Globus pallidus (tissue), 1 donor: ENCODE measurements at regions not wholly inside any gene's neighbourhood (a gene's known extent, or its start where the extent isn't known, plus 50 kb on each side); places are given as distances from the start of the nearest gene placed in this dataset.

Experiments
- DNase-seq: peaks from one replicate; pipeline ENCODE4 v3.0.0-alpha.2; 2015; ENCODE audit warnings: low spot score

- no peak for DNase-seq
Observed at GRCh38 chr2:7891312-7891711, 790.5 kb upstream of the ID2 start.

DNA sequence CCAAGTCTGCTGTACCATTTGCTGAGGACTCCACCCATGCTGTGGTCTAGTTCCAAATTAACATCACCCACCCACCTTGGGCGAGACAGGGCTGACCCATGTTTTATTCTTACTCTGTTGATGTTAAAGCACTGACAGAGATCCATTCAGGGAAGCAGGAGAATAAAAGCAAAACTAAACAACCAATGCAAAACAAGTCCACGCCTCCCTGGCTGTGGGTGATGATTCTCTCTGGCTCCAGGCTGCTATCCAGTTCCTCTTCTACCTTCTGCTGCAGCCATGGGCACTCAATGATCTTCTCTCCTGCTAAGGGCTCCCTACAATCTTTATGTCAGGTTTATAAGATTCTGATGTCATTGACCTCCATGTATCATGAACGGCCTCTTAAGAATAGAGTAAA, 786.6 kb upstream of the ID2 start:
- DNase-seq: no peak

- DNase-seq: no peak
Observed at GRCh38 chr2:7896940-7897487, 784.8 kb upstream of the ID2 start.

DNA sequence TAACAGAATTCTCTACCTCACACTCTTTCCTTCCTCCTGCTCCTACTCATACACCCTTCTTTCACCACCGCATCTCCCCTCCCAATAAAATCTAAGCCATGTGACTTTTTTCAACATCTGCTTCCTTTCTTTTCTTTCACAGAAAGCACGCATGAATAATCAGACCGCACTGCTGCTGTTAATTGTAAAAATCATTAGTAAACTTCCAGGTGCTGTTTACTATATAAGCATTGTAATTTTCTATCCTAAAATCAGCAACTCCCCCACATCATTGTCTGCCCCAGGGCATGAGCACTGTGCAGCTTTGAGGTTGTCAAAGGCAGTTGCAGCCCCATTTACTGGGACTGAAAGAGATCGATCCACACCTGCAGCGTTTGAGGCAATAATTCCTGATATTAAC, 782.6 kb upstream of the ID2 start:
- no peak for DNase-seq

GRCh38 chr2:7899923-7900322, 781.9 kb upstream of the ID2 start:
- DNase-seq: no peak

DNA sequence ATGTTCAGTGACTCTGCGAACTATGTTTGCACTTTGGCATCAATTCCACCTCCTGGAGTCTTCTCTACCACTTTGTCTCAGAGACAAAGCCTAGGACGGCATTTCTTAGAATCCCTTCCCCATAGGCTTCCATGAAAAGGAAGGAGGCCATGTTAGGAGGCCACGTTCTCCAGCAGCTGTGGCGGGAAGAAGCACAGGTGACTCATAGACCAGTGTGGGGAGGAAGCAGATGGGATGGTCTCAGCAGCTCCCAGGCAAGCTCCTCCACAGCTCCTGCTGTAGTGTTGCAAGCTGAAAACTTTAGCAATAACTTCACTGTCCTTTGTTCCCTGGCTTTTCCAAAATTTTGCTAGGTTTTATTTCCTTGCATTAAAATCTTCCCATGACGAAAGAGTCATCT, 781.3 kb upstream of the ID2 start:
- DNase-seq: no peak

DNA sequence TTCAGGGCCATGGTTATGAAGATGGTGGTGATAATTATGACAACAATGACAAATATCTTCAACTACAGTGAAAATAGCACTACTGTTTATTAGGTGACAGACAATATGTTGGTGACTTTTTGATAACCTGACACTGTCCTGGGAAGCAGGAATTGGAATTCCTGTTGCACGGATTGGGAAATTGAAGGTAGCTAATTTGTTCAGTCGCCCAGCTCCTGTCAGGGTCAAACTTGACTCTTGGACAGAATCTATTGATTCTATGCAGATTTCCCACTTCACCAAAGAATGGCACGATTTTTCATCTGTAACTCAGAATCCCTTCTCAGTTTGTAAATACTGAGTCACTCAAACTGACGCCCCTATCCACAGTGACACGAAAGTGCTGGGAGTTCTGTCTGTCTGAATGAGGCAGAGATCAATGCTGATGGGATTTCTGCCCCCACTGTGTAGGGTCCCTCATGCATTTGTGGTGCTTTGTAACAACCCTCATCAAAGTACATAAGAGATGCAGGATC, 779.5 kb upstream of the ID2 start:
- DNase-seq: no peak

- no peak for DNase-seq
Observed at GRCh38 chr2:7904319-7904718, 777.5 kb upstream of the ID2 start.

DNA sequence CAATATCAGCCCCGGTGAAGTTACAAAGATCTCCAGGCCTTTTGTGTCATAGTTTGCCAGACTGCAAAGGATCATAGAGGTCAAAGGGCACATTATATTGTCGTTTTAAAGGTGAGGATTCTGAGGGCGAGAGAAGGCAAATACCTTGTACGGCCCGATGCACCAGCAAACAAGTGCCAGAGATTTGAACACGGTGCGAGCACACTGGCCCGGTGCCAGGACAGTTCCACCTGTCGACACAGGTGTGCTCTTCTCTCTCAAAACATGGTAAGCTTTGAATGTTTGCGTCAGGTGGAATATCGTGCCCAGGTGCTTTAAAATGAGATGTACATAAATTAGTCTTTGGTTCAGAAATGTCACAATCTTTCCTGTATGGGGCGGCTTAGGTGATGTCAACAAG, 776.1 kb upstream of the ID2 start:
- no peak for DNase-seq

DNA sequence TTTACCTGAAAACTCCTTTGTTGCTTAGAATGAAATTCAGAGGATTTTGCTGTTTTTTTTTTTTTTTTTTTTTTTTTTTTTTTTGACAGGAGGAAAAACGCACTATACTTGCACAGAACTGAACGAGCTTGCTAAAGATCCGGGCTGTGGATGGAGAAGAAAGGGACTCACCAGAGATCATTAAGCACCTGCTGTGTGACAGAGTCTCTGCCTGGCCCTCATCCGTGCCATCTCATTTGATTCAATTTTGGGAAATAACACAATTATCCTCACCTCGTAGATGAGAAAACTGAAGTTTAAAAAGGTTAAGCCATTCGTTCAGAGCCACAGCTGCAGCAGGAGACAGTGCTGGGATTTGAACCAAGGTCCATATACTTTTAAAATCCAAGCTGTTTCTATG, 775.4 kb upstream of the ID2 start:
- DNase-seq: no peak

DNA sequence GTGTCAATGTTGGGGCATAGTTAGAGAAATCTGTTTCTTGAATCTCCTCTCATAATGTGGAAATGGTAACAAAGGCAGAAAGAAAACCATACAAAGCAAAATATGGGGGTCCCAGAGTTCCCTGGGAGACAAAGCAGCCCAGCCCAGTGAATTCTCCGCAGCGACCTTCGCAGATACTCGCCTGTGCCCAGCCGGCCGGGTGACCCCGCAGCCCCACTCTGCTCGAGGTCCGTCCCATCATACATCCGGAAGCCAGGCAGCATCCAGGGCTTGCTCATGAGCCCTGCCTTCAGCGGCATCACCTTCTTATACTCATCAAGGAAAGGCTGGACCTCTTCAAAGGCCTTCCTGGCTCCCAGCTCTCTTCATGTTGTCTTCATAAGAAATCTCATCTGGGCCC, 774.8 kb upstream of the ID2 start:
- no peak for DNase-seq

DNA sequence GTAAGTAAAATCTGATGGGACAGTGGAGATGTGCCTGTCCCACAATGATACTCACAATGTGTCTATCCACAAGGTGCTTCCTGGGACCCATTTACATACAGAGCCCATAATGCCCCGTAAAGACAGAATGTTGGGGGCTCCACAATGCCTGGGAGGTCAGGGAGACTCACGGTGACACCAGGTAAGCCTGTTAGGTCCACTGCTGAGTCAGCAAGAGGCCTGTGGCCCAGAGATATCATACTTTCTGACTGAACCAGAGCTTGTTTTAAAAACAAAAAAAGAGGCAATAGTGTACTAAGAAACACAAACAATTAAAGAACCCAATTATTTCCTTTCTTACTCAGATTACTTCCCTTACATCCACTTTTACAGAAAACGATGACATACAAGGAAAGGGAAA, 771.1 kb upstream of the ID2 start:
- no peak for DNase-seq

GRCh38 chr2:7911196-7911595, 770.7 kb upstream of the ID2 start:
- no peak for DNase-seq

GRCh38 chr2:7913974-7914373, 767.9 kb upstream of the ID2 start:
- no peak for DNase-seq

GRCh38 chr2:7915302-7916091, 766.4 kb upstream of the ID2 start:
- DNase-seq: no peak

DNA sequence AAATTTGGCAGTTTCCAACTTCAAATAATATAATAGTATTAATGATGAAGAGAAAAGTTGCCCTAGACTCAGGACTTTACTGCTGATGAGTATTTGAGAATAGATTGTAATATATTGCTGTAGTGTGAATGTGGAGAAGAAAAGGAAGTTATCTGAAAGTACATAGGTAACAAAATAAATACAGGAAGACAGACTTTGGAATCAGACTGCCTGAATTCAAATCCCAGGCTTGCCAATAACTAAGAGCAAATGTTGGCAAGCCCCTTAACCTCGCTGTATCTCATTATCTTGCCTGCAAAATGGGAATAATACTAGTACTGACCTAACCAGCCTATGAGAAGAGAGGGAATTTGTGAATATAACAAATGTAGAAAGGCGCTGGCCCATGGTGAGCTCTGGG, 765.2 kb upstream of the ID2 start:
- DNase-seq: no peak

GRCh38 chr2:7919510-7919909, 762.3 kb upstream of the ID2 start:
- DNase-seq: no peak

GRCh38 chr2:7924023-7924762, 757.7 kb upstream of the ID2 start:
- DNase-seq: no peak

DNA sequence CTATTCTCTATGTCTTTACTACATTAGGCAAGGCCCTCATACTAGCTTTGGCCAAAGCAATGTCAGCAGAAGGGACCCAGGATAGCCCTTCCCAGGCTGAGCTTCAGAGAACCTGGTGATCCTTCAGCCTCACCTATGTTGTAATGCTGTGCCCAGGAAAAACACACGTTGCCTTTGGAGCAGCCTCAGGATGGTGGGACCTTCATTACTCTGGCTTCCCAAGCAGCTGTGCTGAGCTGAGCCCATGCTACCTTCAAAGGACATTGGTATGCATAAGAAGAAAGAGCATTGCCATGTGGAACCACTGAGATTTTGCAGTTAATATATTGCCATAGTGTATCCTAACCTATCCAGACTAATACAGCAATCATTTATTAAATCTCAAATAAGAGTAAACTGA, 756.4 kb upstream of the ID2 start:
- DNase-seq: no peak

DNA sequence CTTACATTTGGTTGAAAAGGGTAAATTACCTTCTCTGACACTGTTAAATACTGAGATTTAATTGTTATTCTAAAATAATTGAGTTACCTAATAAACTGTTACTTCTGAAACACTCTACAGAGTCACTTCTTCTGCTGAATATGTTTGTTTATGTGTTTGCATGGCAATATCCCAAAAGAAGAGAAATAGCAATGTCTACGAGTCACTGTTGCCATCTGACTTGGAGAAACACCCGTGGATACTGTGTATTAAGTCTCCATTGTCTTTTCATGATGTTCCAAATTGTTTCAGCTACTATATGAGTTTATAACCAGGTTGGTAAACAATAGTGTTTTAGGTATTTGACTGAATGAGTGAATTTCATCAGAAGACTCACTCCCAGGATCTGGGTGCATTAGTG, 754.2 kb upstream of the ID2 start:
- DNase-seq: no peak

- DNase-seq: no peak
Observed at GRCh38 chr2:7929281-7929680, 752.6 kb upstream of the ID2 start.

DNA sequence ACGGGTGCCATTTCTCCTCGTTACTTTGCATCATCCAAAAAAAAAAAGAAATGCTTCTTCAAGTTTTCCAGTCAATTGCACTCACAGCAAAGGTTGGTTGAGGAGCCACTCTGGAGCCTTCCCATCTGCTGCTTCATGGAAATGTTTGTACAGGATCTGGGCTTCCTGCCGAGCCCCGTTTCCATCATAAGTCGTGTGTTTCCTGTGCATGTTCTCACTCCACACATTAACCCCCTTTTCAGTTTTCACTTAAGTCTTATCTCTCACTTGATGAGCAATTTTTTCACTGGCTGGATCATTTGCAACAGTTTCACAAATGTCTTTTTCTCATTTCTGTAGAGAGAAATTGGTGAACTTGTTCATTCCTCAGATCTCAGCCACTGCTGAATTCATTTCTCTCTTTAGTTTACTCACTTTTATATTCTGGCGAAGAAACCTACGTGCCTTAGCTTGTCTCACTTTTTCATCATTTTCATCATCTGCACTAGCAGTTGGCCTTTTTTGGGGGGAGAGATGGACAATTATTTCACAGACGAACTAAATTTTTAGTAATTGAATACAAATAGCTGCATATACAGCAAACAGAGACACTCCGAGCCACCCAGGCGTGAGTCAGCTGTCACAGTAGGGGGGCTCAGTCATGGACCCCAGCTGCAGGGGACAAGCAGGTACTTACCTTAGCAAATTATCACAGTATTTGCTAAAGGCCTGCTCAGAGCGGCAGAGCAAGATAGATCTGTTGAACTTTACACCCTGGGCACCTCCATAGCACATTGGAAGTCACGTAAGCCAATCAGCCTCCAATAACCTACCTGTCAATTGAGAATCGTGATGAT, 750.8 kb upstream of the ID2 start:
- no peak for DNase-seq
